ENCODE measurements at regions not wholly inside any gene's neighbourhood (a gene's known extent, or its start where the extent isn't known, plus 50 kb on each side); places are given as distances from the start of the nearest gene placed in this dataset.
A peak's percentile ranks its signal among the peaks of the same experiment; 100 is the strongest.
"Not testable (repeated sequence)": the region's sequence is repeated elsewhere in the genome, so short reads cannot be mapped to it uniquely, and the experiment has no call there.

- no peak for DNase-seq
Observed at GRCh38 chr6:139879823-139880356, 505.4 kb upstream of the CITED2 start.

- DNase-seq, result not testable (repeated sequence)
Observed at GRCh38 chr6:139879241-139879640, 504.8 kb upstream of the CITED2 start.

- DNase-seq, result no peak
Observed at GRCh38 chr6:139877828-139878405, 503.5 kb upstream of the CITED2 start.

- DNase-seq, result no peak
Observed at GRCh38 chr6:139872665-139873064, 498.2 kb upstream of the CITED2 start.

GRCh38 chr6:139871803-139872510 lies 497.5 kb upstream of the CITED2 start:
- DNase-seq, result no peak

- no peak for DNase-seq
Observed at GRCh38 chr6:139871165-139871710, 496.8 kb upstream of the CITED2 start.

- no peak for DNase-seq
Observed at GRCh38 chr6:139868576-139868975, 494.1 kb upstream of the CITED2 start.

- DNase-seq, result no peak
Observed at GRCh38 chr6:139863964-139864363, 489.5 kb upstream of the CITED2 start.

- DNase-seq, result no peak
Observed at GRCh38 chr6:139863346-139863745, 488.9 kb upstream of the CITED2 start.

- DNase-seq, result no peak
Observed at GRCh38 chr6:139862311-139862710, 487.9 kb upstream of the CITED2 start.

- no peak for DNase-seq
Observed at GRCh38 chr6:139860203-139860602, 485.8 kb upstream of the CITED2 start.

GRCh38 chr6:139858429-139858828 lies 484.0 kb upstream of the CITED2 start:
- no peak for DNase-seq

GRCh38 chr6:139857143-139857542 lies 482.7 kb upstream of the CITED2 start:
- DNase-seq, result no peak

- no peak for DNase-seq
Observed at GRCh38 chr6:139856562-139856961, 482.1 kb upstream of the CITED2 start.

GRCh38 chr6:139855671-139856311 lies 481.3 kb upstream of the CITED2 start:
- DNase-seq, result no peak

- peak; percentile 22 for DNase-seq
Observed at GRCh38 chr6:139853302-139853992, 479.0 kb upstream of the CITED2 start.

- DNase-seq, result no peak
Observed at GRCh38 chr6:139852488-139853140, 478.2 kb upstream of the CITED2 start.

- no peak for DNase-seq
Observed at GRCh38 chr6:139852067-139852466, 477.6 kb upstream of the CITED2 start.

- no peak for DNase-seq
Observed at GRCh38 chr6:139851206-139851605, 476.8 kb upstream of the CITED2 start.

GRCh38 chr6:139850512-139850911 lies 476.1 kb upstream of the CITED2 start:
- no peak for DNase-seq

GRCh38 chr6:139847457-139847813 lies 473.0 kb upstream of the CITED2 start:
- no peak for DNase-seq
